Lower lobe of right lung (tissue), 2 donors: ENCODE measurements at regions not wholly inside any gene's neighbourhood (a gene's known extent, or its start where the extent isn't known, plus 50 kb on each side); places are given as distances from the start of the nearest gene placed in this dataset.

Experiments used
- ATAC-seq, 2 donors: fragments of 200-7000 bp; cut with Tn5 transposase; one replicate each; pipeline ENCODE4 v1.9.1; 2020 to 2022; ENCODE audit warnings: mild to moderate bottlenecking in 2 of 2, moderate library complexity in 2 of 2
- DNase-seq: peaks from one replicate; pipeline ENCODE4 v3.0.0-alpha.2; 2020
- H3K27ac ChIP-seq: fragments of 200-600 bp; one replicate; pipeline ENCODE4 v1.8.0; 2022
- H3K27me3 ChIP-seq: fragments of 200-600 bp; one replicate; pipeline ENCODE4 v1.8.0; 2022; ENCODE audit warnings: low read depth
- H3K36me3 ChIP-seq: fragments of 200-600 bp; one replicate; pipeline ENCODE4 v1.8.0; 2022; ENCODE audit warnings: mild to moderate bottlenecking
- H3K4me1 ChIP-seq: fragments of 200-600 bp; one replicate; pipeline ENCODE4 v1.8.0; 2022
- H3K4me3 ChIP-seq: fragments of 200-600 bp; one replicate; pipeline ENCODE4 v1.8.0; 2022; ENCODE audit warnings: mild to moderate bottlenecking
- H3K9me3 ChIP-seq: fragments of 200-600 bp; one replicate; pipeline ENCODE4 v1.8.0; 2022
- CTCF ChIP-seq: fragments of 200-600 bp; IDR thresholded peaks from one replicate; pipeline ENCODE4 v1.8.0; 2022; ENCODE audit warnings: antibody characterized with exemption, mild to moderate bottlenecking
- intact Hi-C: fragments of 100-400 bp; cut with DNase I; formaldehyde crosslinking; loops from one replicate; pipeline ENCODE4 v1.11.0; 2022
- donor health status: DM: no; HTN: yes; CAD: no; lungs with severe emphysema.

GRCh38 chr2:16747689-16748088, 82.1 kb upstream of the CYRIA start:
- intact Hi-C loops, result no loop called here
- Histone ChIP-seq H3K9me3 (no peaks in the 10 kb centered on the region), H3K27me3 (no peaks in the 10 kb centered on the region), H3K27ac (no peak overlapping the region), H3K4me1 (no peaks in the 10 kb centered on the region), H3K36me3 (no peaks in the 10 kb centered on the region), H3K4me3 (no peak overlapping the region)
- no peak for DNase-seq
- ATAC-seq, result no peak
- no peak for TF ChIP-seq CTCF

- no peak for TF ChIP-seq CTCF
- Histone ChIP-seq H3K4me3 (no peak overlapping the region), H3K36me3 (no peaks in the 10 kb centered on the region), H3K27ac (no peak overlapping the region), H3K9me3 (no peaks in the 10 kb centered on the region), H3K4me1 (no peaks in the 10 kb centered on the region), H3K27me3 (no peaks in the 10 kb centered on the region)
- ATAC-seq, result no peak
- intact Hi-C loops, result no loop called here
- DNase-seq, result no peak
These were observed 81.6 kb upstream of the CYRIA start for GRCh38 chr2:16747257-16747656.

GRCh38 chr2:16746833-16747232, 81.2 kb upstream of the CYRIA start:
- no peaks in the 10 kb centered on the region for H3K9me3 ChIP-seq
- TF ChIP-seq CTCF, result no peak
- intact Hi-C loops, result no loop called here
- H3K27me3 ChIP-seq, result no peaks in the 10 kb centered on the region
- DNase-seq, result no peak
- H3K4me1 ChIP-seq, result no peaks in the 10 kb centered on the region
- no peak for ATAC-seq
- no peak overlapping the region for H3K4me3 ChIP-seq
- no peaks in the 10 kb centered on the region for H3K36me3 ChIP-seq
- no peak overlapping the region for H3K27ac ChIP-seq

- no peaks in the 10 kb centered on the region for H3K4me1 ChIP-seq
- no peak for ATAC-seq
- no peaks in the 10 kb centered on the region for H3K9me3 ChIP-seq
- DNase-seq, result no peak
- H3K4me3 ChIP-seq, result no peak overlapping the region
- no peak for TF ChIP-seq CTCF
- intact Hi-C loops, result no loop called here
- H3K36me3 ChIP-seq, result no peaks in the 10 kb centered on the region
- H3K27ac ChIP-seq, result no peak overlapping the region
- H3K27me3 ChIP-seq, result no peaks in the 10 kb centered on the region
These were observed 80.7 kb upstream of the CYRIA start for GRCh38 chr2:16746329-16746728.

GRCh38 chr2:16745466-16745865, 79.8 kb upstream of the CYRIA start:
- TF ChIP-seq CTCF, result no peak
- H3K4me1 ChIP-seq, result no peaks in the 10 kb centered on the region
- H3K4me3 ChIP-seq, result no peak overlapping the region
- no peaks in the 10 kb centered on the region for H3K9me3 ChIP-seq
- no peaks in the 10 kb centered on the region for H3K27me3 ChIP-seq
- H3K27ac ChIP-seq, result no peak overlapping the region
- no peak for DNase-seq
- intact Hi-C loops, result no loop called here
- H3K36me3 ChIP-seq, result no peaks in the 10 kb centered on the region
- ATAC-seq, result no peak

GRCh38 chr2:16744521-16744920, 78.9 kb upstream of the CYRIA start:
- no peaks in the 10 kb centered on the region for H3K9me3 ChIP-seq
- H3K36me3 ChIP-seq, result no peaks in the 10 kb centered on the region
- no peak for ATAC-seq
- H3K27me3 ChIP-seq, result no peaks in the 10 kb centered on the region
- intact Hi-C loops, result no loop called here
- no peaks in the 10 kb centered on the region for H3K4me1 ChIP-seq
- no peak overlapping the region for H3K4me3 ChIP-seq
- H3K27ac ChIP-seq, result no peak overlapping the region
- DNase-seq, result no peak
- TF ChIP-seq CTCF, result no peak
